Stimulated activated CD4-positive, alpha-beta T cell treated with anti-CD3 and anti-CD28 coated beads, Interleukin-2, amount 100 ng/mL, for 48 hours (primary cell): ENCODE measurements at regions not wholly inside any gene's neighbourhood (a gene's known extent, or its start where the extent isn't known, plus 50 kb on each side); places are given as distances from the start of the nearest gene placed in this dataset.
"Not testable (repeated sequence)": the region's sequence is repeated elsewhere in the genome, so short reads cannot be mapped to it uniquely, and the experiment has no call there.

ENCODE experiments used
- DNase-seq, 2 donors: peaks; one replicate each; pipeline ENCODE4 v3.0.0-alpha.2; 2020

DNA sequence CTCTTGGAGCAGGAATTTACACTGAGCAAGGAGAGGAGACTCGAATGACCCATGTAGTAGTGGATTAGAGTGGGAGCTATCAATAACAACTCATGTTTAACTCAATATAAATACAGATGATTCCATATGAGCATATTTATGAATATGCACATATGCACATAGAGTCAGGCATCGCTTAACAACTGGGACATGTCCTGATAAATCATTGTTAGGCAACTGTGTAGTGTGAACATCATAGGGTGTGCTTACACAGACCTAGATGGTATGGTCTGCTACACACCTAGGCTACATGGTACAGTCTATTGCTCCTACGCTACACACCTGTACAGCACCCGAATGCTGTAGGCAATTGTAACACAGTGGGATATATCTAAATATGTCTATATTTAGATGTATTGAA lies 75.9 kb upstream of the RALGAPA2 start:
- DNase-seq: no peak

DNA sequence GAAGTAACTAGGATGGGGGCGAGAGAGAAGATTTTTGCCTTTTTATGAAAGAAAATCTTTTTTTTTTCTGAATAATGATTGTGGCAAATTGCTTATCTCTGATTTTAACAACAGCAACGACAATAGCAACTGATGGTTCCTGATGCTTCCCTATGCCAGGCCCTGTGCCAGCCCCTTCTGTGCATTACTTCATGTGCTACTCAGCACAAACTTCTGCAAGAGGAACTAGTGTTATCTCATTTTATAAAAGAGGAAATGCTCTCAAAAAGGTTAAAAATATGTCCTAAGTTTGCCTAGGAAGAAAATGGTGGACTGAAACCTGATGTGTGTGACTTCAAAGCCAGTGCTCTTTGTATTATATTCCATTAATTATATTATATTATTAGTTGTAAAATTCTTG lies 74.0 kb upstream of the RALGAPA2 start:
- no peak for DNase-seq

DNA sequence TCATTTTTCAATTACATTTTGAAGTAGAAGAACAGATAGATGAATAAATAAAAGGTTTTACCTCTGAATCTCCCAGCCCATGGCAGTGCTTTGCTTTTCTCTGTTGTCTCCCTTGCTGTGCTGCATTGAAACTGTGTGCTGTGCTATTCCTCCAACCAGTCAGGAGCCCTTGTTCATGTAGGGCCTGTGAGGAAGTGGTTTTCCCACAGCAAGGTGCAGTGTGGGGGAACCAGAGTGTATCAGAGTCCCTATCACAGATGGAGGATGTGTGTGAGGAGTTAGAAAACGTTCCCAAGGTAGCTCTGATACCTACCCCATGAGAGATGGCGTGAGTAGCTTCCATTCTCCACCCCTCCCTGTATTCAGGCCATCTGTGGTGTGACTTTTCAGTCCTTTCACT lies 72.8 kb upstream of the RALGAPA2 start:
- DNase-seq: no peak

DNA sequence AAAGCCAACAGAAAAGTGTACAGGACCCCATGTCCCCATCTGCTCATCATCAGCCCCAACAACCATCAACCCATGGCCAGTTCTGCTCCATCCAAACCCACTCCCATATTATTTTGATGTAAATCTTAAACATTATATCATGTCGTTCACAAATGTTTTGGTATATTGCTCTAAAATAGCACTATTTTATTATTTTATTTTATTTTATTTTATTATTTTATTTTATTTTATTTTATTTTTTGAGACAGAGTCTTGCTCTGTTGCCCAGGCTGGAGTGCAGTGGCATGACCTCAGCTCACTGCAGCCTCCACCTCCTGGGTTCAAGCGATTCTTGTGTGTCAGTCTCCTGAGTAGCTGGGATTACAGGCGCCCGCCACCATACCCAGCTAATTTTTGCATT lies 72.0 kb upstream of the RALGAPA2 start:
- not testable (repeated sequence) for DNase-seq

DNA sequence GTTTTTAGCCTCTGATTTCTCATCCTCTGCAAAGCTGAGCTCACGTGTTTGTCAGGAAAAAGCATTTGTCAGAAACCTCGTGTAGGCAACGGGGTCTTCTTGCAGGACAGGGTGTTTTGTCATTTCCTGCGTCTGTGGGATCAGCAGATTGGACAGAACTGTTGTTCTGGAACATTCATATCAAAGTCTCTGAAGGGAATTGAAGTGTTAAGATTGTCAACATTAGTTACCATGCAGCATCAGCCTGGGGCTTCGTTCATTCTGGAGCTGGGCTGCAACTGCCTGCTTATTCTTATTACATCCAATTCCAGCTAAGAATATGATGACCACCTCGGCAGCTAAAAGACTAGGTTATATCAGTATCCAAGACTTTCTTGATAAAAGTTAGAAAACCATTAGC lies 71.0 kb upstream of the RALGAPA2 start:
- no peak for DNase-seq

DNA sequence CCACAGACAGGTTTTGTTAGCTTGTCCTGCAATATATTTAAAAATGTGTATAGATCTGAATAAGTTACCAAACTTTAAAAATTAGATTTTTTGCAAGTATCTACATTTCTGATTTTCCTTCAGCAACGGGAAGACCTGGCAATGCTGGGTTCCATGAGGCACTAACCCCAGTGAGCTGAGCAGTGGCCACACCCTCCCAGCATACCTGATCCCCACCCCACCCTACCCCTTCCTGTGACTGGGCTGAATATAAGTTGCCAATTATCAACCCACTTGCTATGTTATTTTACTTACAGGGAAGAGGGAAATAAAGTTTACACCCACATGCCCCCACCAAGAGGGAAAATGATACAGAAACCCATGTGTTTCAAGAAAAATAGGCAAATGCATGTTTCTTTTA lies 70.3 kb upstream of the RALGAPA2 start:
- DNase-seq: no peak

DNA sequence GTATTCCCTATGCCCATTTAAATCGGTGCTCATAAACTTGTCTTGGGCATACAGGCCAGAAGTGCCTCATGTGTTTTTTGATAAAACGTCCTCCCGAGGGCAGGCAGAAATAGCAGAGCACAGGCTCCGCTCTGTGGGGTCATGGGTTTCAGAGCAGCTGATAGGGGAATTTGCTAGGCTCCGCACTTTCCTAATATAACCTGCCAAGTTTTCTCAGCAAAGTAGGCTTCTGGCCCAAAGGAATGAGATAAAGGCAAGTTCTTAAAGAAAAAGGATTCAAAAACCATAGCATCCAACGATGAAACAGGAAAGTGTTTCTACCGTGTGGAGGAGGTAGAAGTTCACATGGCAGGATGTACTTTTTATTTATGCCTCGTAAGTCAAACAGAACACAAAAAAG lies 69.8 kb upstream of the RALGAPA2 start:
- no peak for DNase-seq

DNA sequence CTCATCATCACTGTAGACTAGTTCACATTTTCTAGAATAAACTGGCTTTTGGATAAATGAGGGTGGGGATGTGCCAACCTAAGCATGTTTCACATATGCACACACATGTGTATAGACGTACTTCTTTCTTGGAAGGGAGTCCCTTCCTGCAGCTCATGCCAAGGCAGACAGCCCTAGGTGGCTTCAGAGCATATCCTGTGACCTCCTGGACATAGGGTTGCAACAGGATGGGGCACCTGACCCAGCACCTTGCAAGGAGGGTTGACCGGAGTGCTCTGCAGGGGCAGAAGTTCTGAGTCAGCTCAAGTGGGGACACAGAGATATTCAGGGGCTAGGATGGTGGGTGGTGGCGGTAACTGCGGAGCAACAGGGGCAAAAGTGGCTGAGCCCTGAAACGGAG lies 68.6 kb upstream of the RALGAPA2 start:
- DNase-seq: no peak

DNA sequence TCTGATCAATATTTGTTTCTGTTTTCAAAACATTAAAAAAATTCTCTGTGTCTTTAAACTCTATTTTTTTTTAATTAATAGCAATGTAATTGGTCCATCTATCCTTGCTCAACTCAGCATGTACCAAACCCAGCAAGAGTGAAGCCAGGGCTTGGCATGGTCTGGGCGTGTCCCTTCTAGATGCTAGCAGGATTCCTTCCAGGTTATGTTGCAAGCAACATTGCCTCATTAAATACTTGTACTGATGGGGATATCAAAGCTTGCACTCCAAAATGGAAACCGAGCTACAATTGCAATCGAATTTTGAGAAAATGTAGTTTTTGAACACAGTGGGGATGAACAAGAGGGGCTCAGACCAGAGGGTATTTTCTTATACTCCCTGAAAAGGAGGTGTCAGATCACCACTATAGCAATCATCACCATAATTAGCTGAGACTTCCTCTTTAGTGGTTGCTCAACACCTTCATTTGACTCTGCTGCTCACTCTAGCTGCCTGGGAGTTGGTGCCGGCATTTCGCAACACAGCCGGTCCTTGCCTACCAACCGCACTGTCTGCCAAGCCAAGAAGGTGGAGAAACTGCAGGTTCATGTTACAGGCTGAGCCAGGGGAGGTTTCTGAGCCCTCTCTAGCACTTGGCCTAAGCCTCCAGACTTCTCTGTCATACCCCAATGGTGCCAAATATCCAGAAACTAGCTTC lies 67.8 kb upstream of the RALGAPA2 start:
- no peak for DNase-seq

DNA sequence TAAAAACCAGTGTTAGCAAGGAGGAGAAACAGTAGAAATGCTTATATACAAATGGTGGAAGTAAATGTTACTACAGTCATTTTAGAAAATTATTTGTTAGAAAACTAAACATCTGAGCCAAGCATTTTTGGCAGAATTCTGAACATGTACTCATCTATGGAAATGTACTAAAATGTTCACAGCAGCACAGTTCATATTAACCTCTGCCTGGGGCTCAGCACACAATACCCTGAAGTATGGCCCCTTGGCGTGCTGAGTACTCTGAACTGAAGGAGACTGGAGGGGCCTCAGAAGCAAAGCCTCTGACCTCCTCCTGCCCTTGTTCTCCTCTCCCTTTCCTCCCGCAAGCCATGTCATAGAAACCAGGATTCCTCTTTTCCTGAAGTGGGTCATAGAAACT lies 66.2 kb upstream of the RALGAPA2 start:
- DNase-seq: no peak

DNA sequence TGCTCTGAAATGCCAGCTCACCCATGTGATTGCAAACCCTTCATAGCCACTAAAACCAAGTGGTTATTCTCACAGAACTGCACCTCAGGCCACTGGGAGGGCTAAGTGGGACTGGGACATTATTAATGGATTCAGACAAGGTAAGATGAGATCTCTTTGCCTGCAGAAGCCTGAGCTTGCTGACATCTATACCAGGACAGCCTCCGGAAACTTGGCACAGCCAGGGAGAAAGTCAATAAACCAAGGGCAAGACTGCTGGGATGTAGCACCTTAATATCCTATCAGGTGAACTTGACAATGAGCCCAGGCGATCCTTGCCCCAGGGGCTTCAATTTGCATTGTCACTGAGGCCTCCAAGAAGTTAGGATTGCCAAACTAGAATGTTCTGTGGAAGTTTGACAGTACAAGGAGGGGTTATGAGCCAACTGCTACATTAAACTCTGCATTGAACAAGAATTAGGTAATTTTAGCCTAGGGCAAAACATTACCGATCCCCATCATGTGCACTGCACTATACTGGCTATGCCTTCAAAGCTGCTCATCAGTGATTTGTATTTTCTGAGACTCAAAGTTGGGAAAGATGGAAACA lies 60.1 kb upstream of the RALGAPA2 start:
- no peak for DNase-seq

DNA sequence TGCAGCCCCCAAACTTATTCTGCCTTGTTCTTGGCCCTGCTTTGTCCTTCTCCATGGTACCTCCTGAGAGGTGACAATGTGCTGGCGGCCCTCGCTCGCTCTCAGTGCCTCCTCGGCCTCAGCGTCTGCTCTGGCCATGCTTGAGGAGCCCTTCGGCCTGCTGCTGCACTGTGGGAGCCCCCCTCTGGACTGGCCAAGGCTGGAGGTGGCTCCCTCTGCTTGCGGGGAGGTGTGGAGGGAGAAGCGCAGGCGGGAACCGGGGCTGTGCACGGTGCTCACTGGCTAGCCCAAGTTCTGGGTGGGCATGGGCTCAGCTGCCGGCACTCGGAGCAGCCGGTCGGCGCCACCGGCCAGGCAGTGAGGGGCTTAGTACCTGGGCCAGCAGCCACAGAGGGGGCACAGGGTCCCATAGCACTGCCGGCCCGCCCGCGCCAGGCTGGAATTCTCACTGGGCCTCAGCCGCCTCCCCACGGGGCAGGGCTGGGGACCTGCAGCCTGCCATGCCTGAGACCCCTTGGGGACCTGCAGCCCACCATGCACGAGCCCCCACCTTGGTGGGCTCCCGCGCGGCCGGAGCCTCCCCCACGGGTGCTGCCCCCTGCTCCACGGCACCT lies 55.9 kb upstream of the RALGAPA2 start:
- no peak for DNase-seq

DNA sequence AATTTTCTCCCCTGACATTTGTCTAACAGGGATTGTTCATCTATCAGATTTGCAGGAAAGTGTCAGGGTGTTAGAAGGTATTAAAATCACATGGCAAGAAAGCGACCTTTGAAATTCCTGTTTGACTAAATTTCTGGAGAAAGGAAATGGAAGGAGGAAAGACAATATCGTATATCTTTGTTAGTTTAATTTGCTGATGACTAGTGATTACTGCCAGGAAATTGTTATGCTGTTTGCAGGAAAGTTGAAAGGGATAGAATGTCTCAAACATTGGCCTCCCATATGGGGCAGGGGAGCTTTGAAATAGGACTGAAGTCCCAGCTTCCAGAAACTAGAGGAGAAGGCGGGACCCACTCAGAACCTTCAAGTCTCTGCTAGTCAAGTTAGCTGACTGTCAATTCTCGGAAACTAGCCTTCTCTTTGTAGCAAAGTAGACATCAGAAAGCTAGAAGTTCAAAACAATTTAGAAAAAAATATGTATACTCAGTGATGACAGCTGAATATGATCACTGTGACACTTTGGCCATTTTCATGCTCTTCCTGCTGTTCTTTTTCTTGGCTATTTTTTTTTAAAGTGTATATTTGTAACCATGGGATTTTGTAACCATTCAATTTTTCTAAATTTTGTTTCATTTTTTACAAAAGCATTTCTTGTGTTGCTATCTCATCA lies 53.4 kb upstream of the RALGAPA2 start:
- DNase-seq: no peak

DNA sequence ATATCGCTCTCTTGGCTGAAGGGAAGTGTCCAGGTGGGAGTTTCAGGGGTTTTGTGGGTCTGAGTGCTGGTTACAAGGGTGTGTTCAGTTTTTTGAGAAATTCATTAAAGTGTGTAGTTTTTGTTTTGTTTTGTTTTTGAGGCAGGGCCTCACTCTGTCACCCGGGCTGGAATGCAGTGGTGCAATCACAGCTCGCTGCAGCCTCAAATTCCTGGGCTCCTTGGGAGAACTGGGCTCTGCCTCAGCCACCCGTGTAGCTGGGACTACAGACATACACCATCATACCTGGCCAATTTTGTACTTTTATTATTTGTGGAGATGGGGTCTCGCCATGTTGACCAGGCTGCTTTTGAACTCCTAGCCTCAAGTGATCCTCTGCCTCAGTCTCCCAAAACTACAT lies 51.2 kb upstream of the RALGAPA2 start:
- no peak for DNase-seq
